GM10266 (cell line): ENCODE measurements at regions not wholly inside any gene's neighbourhood (a gene's known extent, or its start where the extent isn't known, plus 50 kb on each side); places are given as distances from the start of the nearest gene placed in this dataset.

Experiments used
- DNase-seq: peaks from one replicate; pipeline ENCODE4 v3.0.0; 2012; ENCODE audit errors: extremely low spot score
- TF ChIP-seq, protein P1 (sequence below): IDR thresholded peaks from 2 replicates; pipeline ENCODE4 v1.5.1; 2012; ENCODE audit warnings: mild to moderate bottlenecking, low read depth; ENCODE audit not compliant: control insufficient read depth, insufficient read depth; ENCODE audit errors: missing control alignments

DNA sequence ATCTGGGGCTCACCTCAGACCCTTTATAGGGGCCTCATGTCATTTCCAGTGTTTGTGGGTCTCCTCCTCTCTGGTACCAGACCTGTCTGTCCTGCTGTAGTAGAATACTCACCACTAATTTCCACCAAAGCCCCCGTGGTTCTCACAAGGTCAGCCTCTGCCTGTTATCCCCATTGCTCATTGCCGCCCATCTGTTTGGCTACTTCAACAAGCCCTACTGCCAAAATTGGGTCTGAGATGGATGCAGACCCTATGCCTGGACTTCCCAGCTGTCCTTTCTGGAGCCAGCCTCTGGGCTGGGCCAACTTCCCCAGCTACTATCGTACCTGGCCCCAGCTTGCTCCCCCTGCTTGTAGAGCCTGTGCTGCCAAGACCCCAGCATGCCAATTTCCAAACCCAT, 152.1 kb upstream of the ISX start:
- DNase-seq, result no peak
- TF ChIP-seq, protein P1, sequence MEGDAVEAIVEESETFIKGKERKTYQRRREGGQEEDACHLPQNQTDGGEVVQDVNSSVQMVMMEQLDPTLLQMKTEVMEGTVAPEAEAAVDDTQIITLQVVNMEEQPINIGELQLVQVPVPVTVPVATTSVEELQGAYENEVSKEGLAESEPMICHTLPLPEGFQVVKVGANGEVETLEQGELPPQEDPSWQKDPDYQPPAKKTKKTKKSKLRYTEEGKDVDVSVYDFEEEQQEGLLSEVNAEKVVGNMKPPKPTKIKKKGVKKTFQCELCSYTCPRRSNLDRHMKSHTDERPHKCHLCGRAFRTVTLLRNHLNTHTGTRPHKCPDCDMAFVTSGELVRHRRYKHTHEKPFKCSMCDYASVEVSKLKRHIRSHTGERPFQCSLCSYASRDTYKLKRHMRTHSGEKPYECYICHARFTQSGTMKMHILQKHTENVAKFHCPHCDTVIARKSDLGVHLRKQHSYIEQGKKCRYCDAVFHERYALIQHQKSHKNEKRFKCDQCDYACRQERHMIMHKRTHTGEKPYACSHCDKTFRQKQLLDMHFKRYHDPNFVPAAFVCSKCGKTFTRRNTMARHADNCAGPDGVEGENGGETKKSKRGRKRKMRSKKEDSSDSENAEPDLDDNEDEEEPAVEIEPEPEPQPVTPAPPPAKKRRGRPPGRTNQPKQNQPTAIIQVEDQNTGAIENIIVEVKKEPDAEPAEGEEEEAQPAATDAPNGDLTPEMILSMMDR, result no peak

DNA sequence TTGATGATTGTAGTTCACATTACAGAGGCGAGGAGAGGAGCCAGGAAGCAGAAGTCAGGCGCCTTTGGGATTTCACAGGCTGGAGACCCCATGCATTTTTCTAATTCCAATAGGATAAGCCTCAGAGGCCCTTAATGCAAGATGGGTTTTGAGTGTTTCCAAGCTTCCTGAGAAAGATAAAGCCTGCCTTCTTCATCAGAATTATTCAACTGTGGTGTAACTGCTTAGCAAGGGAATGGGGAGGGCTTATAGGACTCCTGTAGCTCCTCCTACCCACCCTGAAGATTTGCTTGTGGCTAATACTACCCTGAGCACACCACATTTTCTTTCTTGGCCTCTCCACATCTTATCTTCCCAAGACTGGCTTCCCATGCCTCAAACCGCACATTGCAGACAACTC, 151.1 kb upstream of the ISX start:
- TF ChIP-seq, protein P1, result no peak
- no peak for DNase-seq

DNA sequence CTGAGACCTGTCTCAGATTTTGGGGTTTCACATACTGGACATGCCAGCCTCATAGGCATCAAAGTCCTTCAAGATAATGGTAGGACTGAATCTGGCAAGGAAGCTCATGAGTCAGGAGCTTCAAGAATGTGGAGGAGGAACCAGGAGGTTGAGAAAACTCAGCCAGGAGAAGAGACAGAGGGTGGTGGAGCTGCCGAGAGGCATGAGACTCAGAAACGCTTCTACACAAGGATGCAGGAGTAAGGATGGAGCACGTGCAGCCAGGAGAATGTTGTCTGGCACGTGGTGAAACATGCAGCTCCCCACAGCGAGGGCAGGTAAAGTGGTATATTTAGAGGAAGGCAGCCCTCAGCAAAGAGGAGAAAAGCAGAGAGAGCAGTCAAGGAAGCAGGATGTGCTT, 148.7 kb upstream of the ISX start:
- TF ChIP-seq, protein P1, result no peak

DNA sequence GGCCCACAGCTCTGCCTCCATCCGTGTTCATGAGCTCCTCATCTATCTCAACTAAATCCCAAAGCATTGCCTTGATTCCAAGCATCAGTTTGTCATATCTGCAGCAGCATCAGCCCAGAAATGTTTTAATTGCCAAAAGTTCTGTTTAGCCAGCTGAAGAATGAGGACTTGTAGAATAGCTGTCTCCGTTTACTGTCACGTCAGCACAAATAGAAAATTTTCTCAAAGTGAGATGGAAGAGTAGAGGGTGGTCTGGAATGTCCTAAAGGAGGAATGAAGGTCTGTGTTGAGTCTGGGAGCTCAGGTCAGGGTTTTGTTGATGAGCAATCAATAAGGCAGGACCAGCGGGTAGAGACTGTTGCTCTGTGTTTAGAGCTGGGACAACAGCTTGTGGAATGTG, 134.9 kb upstream of the ISX start:
- TF ChIP-seq, protein P1, result no peak
- DNase-seq, result no peak

More for the DNA sequence above, 148.7 kb upstream of the ISX start:
- no peak for DNase-seq

DNA sequence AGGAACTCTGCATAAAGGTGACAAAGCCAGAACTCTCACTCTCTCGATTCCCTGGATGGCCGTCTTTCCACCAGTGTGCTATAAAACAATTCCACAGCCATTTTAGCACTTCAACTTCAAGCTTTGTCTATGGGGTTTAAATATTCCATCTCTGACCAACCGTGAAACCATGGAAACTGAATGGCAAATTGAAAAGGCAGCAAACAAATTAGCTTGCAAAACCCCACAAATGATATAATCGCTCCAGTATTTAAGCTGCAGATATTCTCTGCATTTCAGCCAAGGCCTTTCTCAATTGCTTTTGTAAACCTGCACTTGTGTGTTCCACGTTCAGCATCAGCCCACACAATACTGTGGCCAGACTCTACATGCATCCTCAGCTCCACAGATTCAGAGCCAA, 131.7 kb upstream of the ISX start:
- DNase-seq, result no peak
- TF ChIP-seq, protein P1, result no peak

DNA sequence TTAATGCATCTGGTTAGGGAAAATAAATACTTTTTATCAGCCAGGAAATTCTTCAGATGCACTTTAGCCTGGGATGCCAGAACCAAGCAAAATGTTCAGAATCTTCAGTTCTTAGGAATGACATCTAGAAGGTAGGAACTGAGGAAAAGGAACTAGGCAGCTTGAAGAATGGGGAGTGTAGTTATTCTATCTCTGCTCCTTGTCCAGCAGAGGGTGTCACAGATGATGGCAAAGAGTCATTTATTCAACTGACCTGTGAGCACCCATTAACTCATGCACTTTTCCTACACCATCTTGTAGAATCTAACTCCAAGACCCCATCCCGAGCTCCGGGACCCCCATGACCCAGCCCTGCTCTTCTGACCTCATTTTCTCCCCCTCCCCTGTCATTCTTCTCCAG, 122.1 kb upstream of the ISX start:
- TF ChIP-seq, protein P1, result no peak
- no peak for DNase-seq

DNA sequence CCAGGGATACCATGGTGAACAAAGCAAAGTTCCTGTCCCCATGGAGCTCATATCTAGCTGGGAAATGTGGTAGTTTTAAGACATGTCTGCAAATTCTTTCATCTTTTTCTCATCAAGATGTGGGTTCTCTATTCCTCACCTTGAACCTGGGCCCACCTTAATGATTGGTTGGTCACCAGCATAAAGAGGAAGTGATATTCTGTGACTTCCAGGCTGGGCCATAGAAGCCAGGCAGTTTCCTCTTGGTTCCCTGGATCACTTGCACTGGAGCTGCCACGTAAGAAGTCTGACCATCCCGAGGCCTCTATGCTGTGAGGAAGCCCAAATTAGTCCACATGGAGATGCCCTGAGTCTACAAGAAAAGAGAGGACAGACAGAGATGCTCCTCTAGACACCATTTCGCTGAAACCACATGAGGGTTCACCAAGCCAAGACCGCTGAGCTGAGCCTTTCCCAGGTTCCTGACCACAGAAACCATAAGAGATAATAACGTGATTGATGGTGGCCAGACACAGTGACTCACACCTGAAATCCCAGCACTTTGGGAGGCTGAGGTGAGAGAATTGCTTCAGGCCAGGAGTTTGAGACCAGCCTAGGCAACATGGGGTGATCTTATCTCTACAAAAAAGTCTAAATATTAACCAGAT, 119.5 kb upstream of the ISX start:
- DNase-seq, result no peak
- TF ChIP-seq, protein P1, result no peak
